PFSK-1 (cell line): ENCODE measurements at regions not wholly inside any gene's neighbourhood (a gene's known extent, or its start where the extent isn't known, plus 50 kb on each side); places are given as distances from the start of the nearest gene placed in this dataset.

Source experiments
- POLR2AphosphoS5 ChIP-seq: IDR thresholded peaks from 2 replicates; pipeline ENCODE4 v1.6.1; 2012; ENCODE audit warnings: low read depth, mild to moderate bottlenecking, control low read depth, low read length, moderate library complexity
- TAF1 ChIP-seq: IDR thresholded peaks from 2 replicates; pipeline ENCODE4 v1.6.1; 2012; ENCODE audit warnings: low read length, control low read depth, borderline replicate concordance; ENCODE audit not compliant: insufficient read depth
- TF ChIP-seq, protein P1 (sequence below), 2 experiments: IDR thresholded peaks; 2 replicates each; pipeline versions ENCODE4 v1.6.1 to v1.8.0; 2011 to 2012; ENCODE audit warnings: low read depth in 2 of 2, low read length in 2 of 2, control low read depth in 1 of 2, inconsistent platforms in 1 of 2, mild to moderate bottlenecking in 1 of 2, moderate library complexity in 1 of 2; ENCODE audit not compliant: insufficient read depth in 1 of 2

DNA sequence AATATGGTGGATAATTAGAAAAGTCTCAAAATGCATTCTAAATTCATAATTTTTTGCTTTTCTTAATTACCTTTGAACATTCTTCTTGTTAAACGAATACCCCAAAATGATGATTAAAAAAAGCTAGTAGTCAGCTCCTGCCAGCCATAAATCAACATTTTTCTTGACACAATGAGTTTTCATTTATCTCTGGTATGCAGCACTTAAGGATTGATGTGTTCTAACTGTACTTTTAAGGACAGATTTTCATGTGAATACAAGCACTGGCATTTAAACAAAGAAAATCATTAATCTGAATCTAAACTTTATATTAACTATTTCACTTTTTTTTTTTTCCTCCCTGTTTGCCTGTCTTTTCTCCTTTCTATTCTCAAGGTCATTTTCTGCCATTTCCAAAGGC, 976.8 kb downstream of the TMEM182 start:
- TF ChIP-seq POLR2AphosphoS5, result no peak
- TF ChIP-seq, protein P1, sequence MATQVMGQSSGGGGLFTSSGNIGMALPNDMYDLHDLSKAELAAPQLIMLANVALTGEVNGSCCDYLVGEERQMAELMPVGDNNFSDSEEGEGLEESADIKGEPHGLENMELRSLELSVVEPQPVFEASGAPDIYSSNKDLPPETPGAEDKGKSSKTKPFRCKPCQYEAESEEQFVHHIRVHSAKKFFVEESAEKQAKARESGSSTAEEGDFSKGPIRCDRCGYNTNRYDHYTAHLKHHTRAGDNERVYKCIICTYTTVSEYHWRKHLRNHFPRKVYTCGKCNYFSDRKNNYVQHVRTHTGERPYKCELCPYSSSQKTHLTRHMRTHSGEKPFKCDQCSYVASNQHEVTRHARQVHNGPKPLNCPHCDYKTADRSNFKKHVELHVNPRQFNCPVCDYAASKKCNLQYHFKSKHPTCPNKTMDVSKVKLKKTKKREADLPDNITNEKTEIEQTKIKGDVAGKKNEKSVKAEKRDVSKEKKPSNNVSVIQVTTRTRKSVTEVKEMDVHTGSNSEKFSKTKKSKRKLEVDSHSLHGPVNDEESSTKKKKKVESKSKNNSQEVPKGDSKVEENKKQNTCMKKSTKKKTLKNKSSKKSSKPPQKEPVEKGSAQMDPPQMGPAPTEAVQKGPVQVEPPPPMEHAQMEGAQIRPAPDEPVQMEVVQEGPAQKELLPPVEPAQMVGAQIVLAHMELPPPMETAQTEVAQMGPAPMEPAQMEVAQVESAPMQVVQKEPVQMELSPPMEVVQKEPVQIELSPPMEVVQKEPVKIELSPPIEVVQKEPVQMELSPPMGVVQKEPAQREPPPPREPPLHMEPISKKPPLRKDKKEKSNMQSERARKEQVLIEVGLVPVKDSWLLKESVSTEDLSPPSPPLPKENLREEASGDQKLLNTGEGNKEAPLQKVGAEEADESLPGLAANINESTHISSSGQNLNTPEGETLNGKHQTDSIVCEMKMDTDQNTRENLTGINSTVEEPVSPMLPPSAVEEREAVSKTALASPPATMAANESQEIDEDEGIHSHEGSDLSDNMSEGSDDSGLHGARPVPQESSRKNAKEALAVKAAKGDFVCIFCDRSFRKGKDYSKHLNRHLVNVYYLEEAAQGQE (IDR thresholded peaks at IDR 0.05; ENCODE audit: insufficient read depth in 1 of 2, low read depth in 2 of 2, low read length in 2 of 2), result no peak
- no peak for TF ChIP-seq TAF1
